OCI-LY1 (cell line): ENCODE measurements at regions not wholly inside any gene's neighbourhood (a gene's known extent, or its start where the extent isn't known, plus 50 kb on each side); places are given as distances from the start of the nearest gene placed in this dataset.
A peak's percentile ranks its signal among the peaks of the same experiment; 100 is the strongest.

Experiments
- H2AFZ ChIP-seq: fragments of 200-600 bp; sonication (generic), shearing (Covaris generic); 2 replicates; pipeline ENCODE4 v1.6.0; 2014; ENCODE audit warnings: antibody characterized with exemption, mild to moderate bottlenecking, low read length
- H3F3A ChIP-seq: fragments of 200-600 bp; sonication (generic), shearing (Covaris generic); 2 replicates; pipeline ENCODE4 v1.6.0; 2014; ENCODE audit warnings: mild to moderate bottlenecking, antibody characterized with exemption, low read length, moderate library complexity; ENCODE audit not compliant: insufficient read depth
- H3K27ac ChIP-seq: fragments of 200-600 bp; sonication (generic); 2 replicates; pipeline ENCODE4 v1.5.1; 2014; ENCODE audit warnings: low read length, mixed run types, mild to moderate bottlenecking, low read depth; ENCODE audit not compliant: poor library complexity, severe bottlenecking
- H3K27me3 ChIP-seq: fragments of 200-600 bp; sonication (generic); 2 replicates; pipeline ENCODE4 v1.6.0; 2014; ENCODE audit warnings: antibody characterized with exemption, mild to moderate bottlenecking, low read length, moderate library complexity; ENCODE audit not compliant: insufficient read depth
- H3K36me3 ChIP-seq: fragments of 200-600 bp; sonication (generic); 2 replicates; pipeline ENCODE4 v1.6.1; 2014; ENCODE audit warnings: mild to moderate bottlenecking, antibody characterized with exemption, low read length, moderate library complexity, mixed read lengths; ENCODE audit not compliant: insufficient read depth
- H3K4me1 ChIP-seq: fragments of 200-600 bp; sonication (generic); 2 replicates; pipeline ENCODE4 v1.5.1; 2014; ENCODE audit warnings: mild to moderate bottlenecking, low read length, moderate library complexity; ENCODE audit not compliant: insufficient read depth, severe bottlenecking
- H3K4me2 ChIP-seq: fragments of 200-600 bp; sonication (generic), shearing (Covaris generic); 2 replicates; pipeline ENCODE4 v1.6.1; 2014; ENCODE audit warnings: low read length
- H3K4me3 ChIP-seq: fragments of 200-600 bp; sonication (generic); 2 replicates; pipeline ENCODE4 v1.5.1; 2014; ENCODE audit warnings: low read length, low read depth, mild to moderate bottlenecking, mixed read lengths; ENCODE audit not compliant: poor library complexity, severe bottlenecking
- H3K79me2 ChIP-seq: fragments of 200-600 bp; shearing (Covaris generic); 2 replicates; pipeline ENCODE4 v1.6.1; 2016; ENCODE audit warnings: mixed run types, low read length, mixed read lengths; ENCODE audit not compliant: insufficient read depth
- H3K9ac ChIP-seq: fragments of 200-600 bp; sonication (generic), shearing (Covaris generic); 2 replicates; pipeline ENCODE4 v1.6.1; 2014; ENCODE audit warnings: mild to moderate bottlenecking, low read length, mixed read lengths
- H3K9me2 ChIP-seq: fragments of 200-600 bp; sonication (generic), shearing (Covaris generic); 2 replicates; pipeline ENCODE4 v1.6.1; 2014; ENCODE audit warnings: low read depth, mild to moderate bottlenecking, low read length, mixed read lengths
- H3K9me3 ChIP-seq: fragments of 200-600 bp; shearing (Covaris generic); 2 replicates; pipeline ENCODE4 v1.6.1; 2014; ENCODE audit warnings: low read length, mixed read lengths
- H4K20me1 ChIP-seq: fragments of 200-600 bp; sonication (generic), shearing (Covaris generic); 2 replicates; pipeline ENCODE4 v1.6.0; 2016; ENCODE audit warnings: mild to moderate bottlenecking, low read length; ENCODE audit not compliant: insufficient read depth
- CTCF ChIP-seq: fragments of 200-600 bp; sonication (generic), shearing (Covaris generic); IDR thresholded peaks from 2 replicates; pipeline ENCODE4 v1.5.1; 2017; ENCODE audit warnings: mild to moderate bottlenecking, antibody characterized with exemption, low read length, moderate library complexity, mixed read lengths
- EZH2 ChIP-seq: fragments of 200-600 bp; sonication (generic), shearing (Covaris generic); IDR thresholded peaks from 2 replicates; pipeline ENCODE4 v1.8.0; 2017; ENCODE audit warnings: borderline replicate concordance, mixed run types, mild to moderate bottlenecking, antibody characterized with exemption, low read length, moderate library complexity, mixed read lengths

GRCh38 chr5:108557686-108558085, 175.8 kb upstream of the FBXL17 start:
- H2AFZ ChIP-seq = no peak overlapping the region

GRCh38 chr5:108556441-108557145, 174.7 kb upstream of the FBXL17 start:
- Histone ChIP-seq H3K4me3 (no peak overlapping the region), H3K4me2 (no peak overlapping the region), H3K9me3 (no peaks in the 10 kb centered on the region), H3K79me2 (no peaks in the 10 kb centered on the region), H3K36me3 (no peaks in the 10 kb centered on the region; the same call in 1 of the 2 replicates), H3K27ac (no peak overlapping the region), H3K9ac (no peak overlapping the region), H3K9me2 (no peaks in the 10 kb centered on the region), H3F3A (no peaks in the 10 kb centered on the region), H2AFZ (no peak overlapping the region), H3K4me1 (no peaks in the 10 kb centered on the region), H3K27me3 (no peaks in the 10 kb centered on the region), H4K20me1 (no peaks in the 10 kb centered on the region)
- TF ChIP-seq CTCF (no peak), EZH2 (no peak)

More at GRCh38 chr5:108557686-108558085, 175.8 kb upstream of the FBXL17 start:
- H3K4me3 ChIP-seq = no peak overlapping the region
- no peaks in the 10 kb centered on the region; the same call in 1 of the 2 replicates for H3K36me3 ChIP-seq
- no peak overlapping the region for H3K9ac ChIP-seq
- TF ChIP-seq EZH2 (no peak), CTCF (no peak)
- H4K20me1 ChIP-seq = no peaks in the 10 kb centered on the region
- no peaks in the 10 kb centered on the region for H3K9me2 ChIP-seq
- H3K9me3 ChIP-seq = no peaks in the 10 kb centered on the region
- H3K79me2 ChIP-seq = no peaks in the 10 kb centered on the region
- H3F3A ChIP-seq = no peaks in the 10 kb centered on the region
- no peaks in the 10 kb centered on the region for H3K27me3 ChIP-seq
- H3K4me1 ChIP-seq = no peaks in the 10 kb centered on the region
- H3K4me2 ChIP-seq = no peak overlapping the region
- no peak overlapping the region for H3K27ac ChIP-seq

GRCh38 chr5:108548684-108549596, 167.0 kb upstream of the FBXL17 start:
- no peaks in the 10 kb centered on the region for H3K79me2 ChIP-seq
- TF ChIP-seq CTCF = no peak
- no peak for TF ChIP-seq EZH2
- no peaks in the 10 kb centered on the region for H4K20me1 ChIP-seq
- H3K4me2 ChIP-seq = peak overlapping the region; percentile 25; the same call in 1 of the 2 replicates
- H3K4me3 ChIP-seq = no peak overlapping the region
- no peaks in the 10 kb centered on the region for H3K36me3 ChIP-seq
- no peaks in the 10 kb centered on the region for H3K9me3 ChIP-seq
- H3K9ac ChIP-seq = no peak overlapping the region
- no peaks in the 10 kb centered on the region for H3K9me2 ChIP-seq
- peak overlapping the region; percentile 62 for H3K27ac ChIP-seq
- no peaks in the 10 kb centered on the region for H3F3A ChIP-seq
- peaks cover 20% of the 10 kb centered on the region for H3K4me1 ChIP-seq
- H3K27me3 ChIP-seq = no peaks in the 10 kb centered on the region
- H2AFZ ChIP-seq = no peak overlapping the region
